ENCODE measurements at regions not wholly inside any gene's neighbourhood (a gene's known extent, or its start where the extent isn't known, plus 50 kb on each side); places are given as distances from the start of the nearest gene placed in this dataset.

- no peak overlapping the region for H3K27ac ChIP-seq (ENCODE audit: low read length)
- Mint-ChIP-seq H3K4me3 (no peak overlapping the region), H3K27ac (no peak overlapping the region), H3K27me3 (no peaks in the 10 kb centered on the region), H3K36me3 (no peaks in the 10 kb centered on the region), H3K4me1 (no peaks in the 10 kb centered on the region), H3K9me3 (peaks cover 11 to 26% (median 16%) of the 10 kb centered on the region in 3 donors)
- H3K4me1 ChIP-seq (ENCODE audit: control insufficient read depth in 1 of 2, extremely low read depth in 1 of 2, insufficient read depth in 2 of 2, low read length in 2 of 2), result no peaks in the 10 kb centered on the region
- H3K9me3 ChIP-seq, result no peaks in the 10 kb centered on the region
- no peaks in the 10 kb centered on the region for H3K27me3 ChIP-seq (replicated peaks in 1 of 2; ENCODE audit: control insufficient read depth in 2 of 2, extremely low read depth in 1 of 2, insufficient read depth in 2 of 2, low read length in 1 of 2)
- no peak overlapping the region for H3K4me3 ChIP-seq (ENCODE audit: control insufficient read depth in 1 of 2, extremely low read depth in 1 of 2, low read length in 1 of 2)
- H3K36me3 ChIP-seq (ENCODE audit: control insufficient read depth in 2 of 2, extremely low read depth in 1 of 2, insufficient read depth in 1 of 2, low read length in 1 of 2), result no peaks in the 10 kb centered on the region
- ATAC-seq (replicated peaks in 1 of 4) (no peak), DNase-seq (no peak)
- no CpG with 5 or more reads among the region's 1 CpG for WGBS (ENCODE audit: insufficient coverage)
- CTCF ChIA-PET, result no interaction called here
- POLR2A ChIA-PET, result no interaction called here
Observed at GRCh38 chr4:63458010-63458409, 951.2 kb downstream of the TECRL start.

GRCh38 chr4:63440236-63440635, 969.0 kb downstream of the TECRL start:
- ChIA-PET CTCF (no interaction called here), POLR2A (interaction anchor here in 1 of 2 donors (0.6 kb wide), 1 partner anchor 20 kb away, joined by 5 read pairs; no protein-coding TSS in a partner anchor)
- Histone ChIP-seq H3K4me1 (ENCODE audit: control insufficient read depth in 1 of 2, extremely low read depth in 1 of 2, insufficient read depth in 2 of 2, low read length in 2 of 2) (no peaks in the 10 kb centered on the region), H3K27ac (ENCODE audit: low read length) (no peak overlapping the region), H3K9me3 (no peaks in the 10 kb centered on the region), H3K27me3 (replicated peaks in 1 of 2; ENCODE audit: control insufficient read depth in 2 of 2, extremely low read depth in 1 of 2, insufficient read depth in 2 of 2, low read length in 1 of 2) (no peaks in the 10 kb centered on the region), H3K36me3 (ENCODE audit: control insufficient read depth in 2 of 2, extremely low read depth in 1 of 2, insufficient read depth in 1 of 2, low read length in 1 of 2) (no peaks in the 10 kb centered on the region), H3K4me3 (ENCODE audit: control insufficient read depth in 1 of 2, extremely low read depth in 1 of 2, low read length in 1 of 2) (no peak overlapping the region)
- Mint-ChIP-seq H3K9me3 (peaks cover 14 to 16% (median 15%) of the 10 kb centered on the region in 3 donors), H3K27me3 (no peaks in the 10 kb centered on the region), H3K4me3 (no peak overlapping the region), H3K36me3 (no peaks in the 10 kb centered on the region), H3K27ac (no peak overlapping the region), H3K4me1 (no peaks in the 10 kb centered on the region)
- no peak for ATAC-seq (replicated peaks in 1 of 4)
- DNase-seq, result no peak

- Mint-ChIP-seq H3K36me3 (no peaks in the 10 kb centered on the region), H3K4me3 (no peak overlapping the region), H3K4me1 (no peaks in the 10 kb centered on the region), H3K27me3 (no peaks in the 10 kb centered on the region), H3K27ac (no peak overlapping the region), H3K9me3 (peaks cover 11 to 22% (median 18%) of the 10 kb centered on the region in 3 donors)
- Histone ChIP-seq H3K4me3 (ENCODE audit: control insufficient read depth in 1 of 2, extremely low read depth in 1 of 2, low read length in 1 of 2) (no peak overlapping the region), H3K4me1 (ENCODE audit: control insufficient read depth in 1 of 2, extremely low read depth in 1 of 2, insufficient read depth in 2 of 2, low read length in 2 of 2) (no peaks in the 10 kb centered on the region), H3K9me3 (peaks cover 3% of the 10 kb centered on the region), H3K36me3 (ENCODE audit: control insufficient read depth in 2 of 2, extremely low read depth in 1 of 2, insufficient read depth in 1 of 2, low read length in 1 of 2) (no peaks in the 10 kb centered on the region), H3K27ac (ENCODE audit: low read length) (no peak overlapping the region), H3K27me3 (replicated peaks in 1 of 2; ENCODE audit: control insufficient read depth in 2 of 2, extremely low read depth in 1 of 2, insufficient read depth in 2 of 2, low read length in 1 of 2) (no peaks in the 10 kb centered on the region)
- no CpG with 5 or more reads among the region's 1 CpG for WGBS (ENCODE audit: insufficient coverage)
- POLR2A ChIA-PET, result no interaction called here
- DNase-seq, result no peak
- CTCF ChIA-PET, result interaction anchor here in 1 of 2 donors (1.1 kb wide), 1 partner anchor 25 kb away, joined by 3 read pairs; no protein-coding TSS in a partner anchor
- no peak for ATAC-seq (replicated peaks in 1 of 4)
Observed at GRCh38 chr4:63430105-63430504, 979.1 kb downstream of the TECRL start.

GRCh38 chr4:63396269-63396668, 1013.0 kb downstream of the TECRL start:
- Histone ChIP-seq H3K4me1 (ENCODE audit: control insufficient read depth in 1 of 2, extremely low read depth in 1 of 2, insufficient read depth in 2 of 2, low read length in 2 of 2) (no peaks in the 10 kb centered on the region), H3K36me3 (ENCODE audit: control insufficient read depth in 2 of 2, extremely low read depth in 1 of 2, insufficient read depth in 1 of 2, low read length in 1 of 2) (no peaks in the 10 kb centered on the region), H3K27ac (ENCODE audit: low read length) (no peak overlapping the region), H3K4me3 (ENCODE audit: control insufficient read depth in 1 of 2, extremely low read depth in 1 of 2, low read length in 1 of 2) (no peak overlapping the region), H3K9me3 (peaks cover 5% of the 10 kb centered on the region), H3K27me3 (replicated peaks in 1 of 2; ENCODE audit: control insufficient read depth in 2 of 2, extremely low read depth in 1 of 2, insufficient read depth in 2 of 2, low read length in 1 of 2) (no peaks in the 10 kb centered on the region)
- H3K4me3 Mint-ChIP-seq, result no peak overlapping the region
- no peak overlapping the region for H3K27ac Mint-ChIP-seq
- ATAC-seq (replicated peaks in 1 of 4) (no peak), DNase-seq (no peak)
- ChIA-PET CTCF (interaction anchor here in 1 of 2 donors (0.6 kb wide), 1 partner anchor 112 kb away, joined by 4 read pairs; no protein-coding TSS in a partner anchor), POLR2A (no interaction called here)
- H3K27me3 Mint-ChIP-seq, result no peaks in the 10 kb centered on the region
- H3K4me1 Mint-ChIP-seq, result no peaks in the 10 kb centered on the region
- WGBS (ENCODE audit: insufficient coverage), result no CpG with 5 or more reads among the region's 4 CpGs
- H3K36me3 Mint-ChIP-seq, result no peaks in the 10 kb centered on the region
- H3K9me3 Mint-ChIP-seq, result peaks cover 0 to 8% (median 2%) of the 10 kb centered on the region in 3 donors

- ATAC-seq (replicated peaks in 1 of 4) (no peak), DNase-seq (no peak)
- no peaks in the 10 kb centered on the region for H3K27me3 Mint-ChIP-seq
- no peaks in the 10 kb centered on the region for H3K4me1 Mint-ChIP-seq
- Histone ChIP-seq H3K36me3 (ENCODE audit: control insufficient read depth in 2 of 2, extremely low read depth in 1 of 2, insufficient read depth in 1 of 2, low read length in 1 of 2) (no peaks in the 10 kb centered on the region), H3K9me3 (peaks cover 5% of the 10 kb centered on the region), H3K27me3 (replicated peaks in 1 of 2; ENCODE audit: control insufficient read depth in 2 of 2, extremely low read depth in 1 of 2, insufficient read depth in 2 of 2, low read length in 1 of 2) (no peaks in the 10 kb centered on the region), H3K4me1 (ENCODE audit: control insufficient read depth in 1 of 2, extremely low read depth in 1 of 2, insufficient read depth in 2 of 2, low read length in 2 of 2) (no peaks in the 10 kb centered on the region), H3K4me3 (ENCODE audit: control insufficient read depth in 1 of 2, extremely low read depth in 1 of 2, low read length in 1 of 2) (no peak overlapping the region), H3K27ac (ENCODE audit: low read length) (no peak overlapping the region)
- H3K36me3 Mint-ChIP-seq, result no peaks in the 10 kb centered on the region
- H3K4me3 Mint-ChIP-seq, result no peak overlapping the region
- no peak overlapping the region for H3K27ac Mint-ChIP-seq
- H3K9me3 Mint-ChIP-seq, result peaks cover 0 to 14% (median 2%) of the 10 kb centered on the region in 3 donors
- CTCF ChIA-PET, result no interaction called here
- POLR2A ChIA-PET, result interaction anchor here in 1 of 2 donors (0.6 kb wide), 2 partner anchors 571 to 1991 kb away, joined by 3 read pairs; no protein-coding TSS in a partner anchor
Observed at GRCh38 chr4:63393544-63393943, 1015.7 kb downstream of the TECRL start.

GRCh38 chr4:63379750-63380522, 1029.3 kb downstream of the TECRL start:
- no peak for DNase-seq
- 61% methylated on average over 4 of the region's 8 CpGs for WGBS (ENCODE audit: insufficient coverage)
- POLR2A ChIA-PET, result no interaction called here

More at GRCh38 chr4:63379750-63380522, 1029.3 kb downstream of the TECRL start:
- no peaks in the 10 kb centered on the region for H3K4me1 ChIP-seq (ENCODE audit: control insufficient read depth in 1 of 2, extremely low read depth in 1 of 2, insufficient read depth in 2 of 2, low read length in 2 of 2)
- no peaks in the 10 kb centered on the region for H3K27me3 Mint-ChIP-seq
- no peaks in the 10 kb centered on the region for H3K27me3 ChIP-seq (replicated peaks in 1 of 2; ENCODE audit: control insufficient read depth in 2 of 2, extremely low read depth in 1 of 2, insufficient read depth in 2 of 2, low read length in 1 of 2)
- H3K27ac ChIP-seq (ENCODE audit: low read length), result no peak overlapping the region
- no peaks in the 10 kb centered on the region for H3K9me3 ChIP-seq
- H3K4me3 Mint-ChIP-seq, result no peak overlapping the region
- no peaks in the 10 kb centered on the region for H3K36me3 ChIP-seq (ENCODE audit: control insufficient read depth in 2 of 2, extremely low read depth in 1 of 2, insufficient read depth in 1 of 2, low read length in 1 of 2)
- H3K9me3 Mint-ChIP-seq, result peaks cover 6 to 13% (median 7%) of the 10 kb centered on the region in 3 donors
- H3K36me3 Mint-ChIP-seq, result no peaks in the 10 kb centered on the region
- no peak overlapping the region for H3K27ac Mint-ChIP-seq
- H3K4me3 ChIP-seq (ENCODE audit: control insufficient read depth in 1 of 2, extremely low read depth in 1 of 2, low read length in 1 of 2), result no peak overlapping the region
- no peaks in the 10 kb centered on the region for H3K4me1 Mint-ChIP-seq
- no peak for ATAC-seq (replicated peaks in 1 of 4)
- CTCF ChIA-PET, result no interaction called here
